Stimulated activated CD4-positive, alpha-beta T cell treated with anti-CD3 and anti-CD28 coated beads, Interleukin-1b, Interleukin-23, amount 100 ng/mL, for 48 hours (primary cell): ENCODE measurements at regions not wholly inside any gene's neighbourhood (a gene's known extent, or its start where the extent isn't known, plus 50 kb on each side); places are given as distances from the start of the nearest gene placed in this dataset.

Experiments used
- DNase-seq: peaks from one replicate; pipeline ENCODE4 v3.0.0-alpha.2; 2020

GRCh38 chr7:92969061-92969460 lies 132.7 kb upstream of the CDK6 start:
- DNase-seq: no peak

GRCh38 chr7:92968502-92968901 lies 132.1 kb upstream of the CDK6 start:
- DNase-seq: no peak

- DNase-seq: no peak
Observed at GRCh38 chr7:92967238-92967637, 130.9 kb upstream of the CDK6 start.

DNA sequence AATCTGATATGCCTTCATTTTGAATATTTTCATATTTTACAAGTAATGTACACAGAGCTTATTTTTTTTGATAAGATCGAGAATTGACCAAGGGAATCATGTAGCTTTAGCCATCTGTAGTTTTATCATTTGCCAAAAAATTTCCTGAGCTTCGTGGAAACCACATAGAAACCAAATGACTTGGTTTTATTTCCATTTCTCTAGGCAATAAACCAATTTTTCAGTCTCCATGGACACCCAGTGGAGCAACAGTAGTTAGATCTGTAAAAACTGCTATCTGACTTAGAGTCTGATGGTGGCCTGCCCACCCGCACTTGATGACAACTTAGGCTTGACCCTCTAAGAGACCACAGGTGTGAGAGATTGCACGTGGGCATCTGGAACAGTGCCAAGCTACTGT lies 127.8 kb upstream of the CDK6 start:
- no peak for DNase-seq

DNA sequence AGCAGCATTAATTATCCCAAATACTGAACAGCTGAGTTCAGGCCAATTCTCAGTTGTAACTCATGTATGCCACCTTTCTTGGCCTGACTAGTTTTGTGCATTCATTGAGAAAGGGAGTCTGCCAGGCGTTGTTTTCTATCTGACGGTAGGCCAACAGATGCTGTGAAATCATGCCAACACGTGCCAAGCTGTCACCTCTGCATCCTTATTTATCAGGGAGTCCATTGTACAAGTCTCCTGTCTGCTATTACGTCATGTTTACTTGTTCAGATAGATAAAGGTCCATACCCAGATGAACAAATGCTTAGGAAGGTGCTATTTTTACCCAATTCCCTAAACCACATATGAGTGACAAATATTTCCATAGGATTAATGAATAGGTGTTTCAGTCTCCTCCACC lies 127.2 kb upstream of the CDK6 start:
- DNase-seq: no peak

DNA sequence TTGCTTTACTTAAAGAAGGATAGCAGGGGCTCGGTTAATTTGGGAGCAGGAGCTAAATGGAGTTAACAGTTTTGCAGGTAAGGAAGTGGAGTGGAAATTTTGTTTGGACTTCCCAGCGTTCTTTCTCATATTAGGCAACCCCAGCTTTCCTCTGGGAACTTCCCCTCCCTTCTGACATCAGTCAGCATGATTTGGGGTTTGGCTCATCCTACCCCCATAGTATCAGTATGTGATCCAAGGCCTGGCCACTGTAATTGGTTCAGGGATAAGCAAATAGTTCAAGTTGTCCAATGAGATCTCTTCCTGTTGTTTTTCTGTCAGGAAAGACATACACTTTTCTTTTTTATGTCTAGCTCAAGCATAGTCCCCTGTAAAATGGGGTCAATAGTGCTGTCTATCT lies 125.6 kb upstream of the CDK6 start:
- DNase-seq: no peak

DNA sequence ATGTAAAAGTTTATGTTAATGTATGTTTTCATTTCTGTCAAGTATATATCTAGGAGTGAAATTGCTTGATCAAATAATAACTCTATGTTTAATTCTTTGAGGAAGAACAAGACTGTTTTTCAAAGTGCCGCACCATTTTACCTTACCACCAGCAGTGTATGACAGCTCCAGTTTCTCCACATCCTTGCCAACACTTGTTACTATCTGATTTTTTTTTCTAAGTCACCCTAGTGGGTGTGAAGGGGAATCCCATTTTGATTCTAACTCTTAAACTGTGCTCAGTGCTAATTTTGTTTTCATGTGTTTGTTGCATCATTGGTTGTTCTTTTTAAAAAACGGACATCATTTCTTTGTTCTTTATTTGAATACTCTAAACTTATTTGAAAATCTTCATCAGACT lies 120.2 kb upstream of the CDK6 start:
- DNase-seq: no peak

GRCh38 chr7:92955081-92955480 lies 118.7 kb upstream of the CDK6 start:
- DNase-seq: peak; percentile 49

- peak; percentile 7 for DNase-seq
Observed at GRCh38 chr7:92953657-92954056, 117.3 kb upstream of the CDK6 start.

GRCh38 chr7:92949748-92950147 lies 113.4 kb upstream of the CDK6 start:
- DNase-seq: no peak

DNA sequence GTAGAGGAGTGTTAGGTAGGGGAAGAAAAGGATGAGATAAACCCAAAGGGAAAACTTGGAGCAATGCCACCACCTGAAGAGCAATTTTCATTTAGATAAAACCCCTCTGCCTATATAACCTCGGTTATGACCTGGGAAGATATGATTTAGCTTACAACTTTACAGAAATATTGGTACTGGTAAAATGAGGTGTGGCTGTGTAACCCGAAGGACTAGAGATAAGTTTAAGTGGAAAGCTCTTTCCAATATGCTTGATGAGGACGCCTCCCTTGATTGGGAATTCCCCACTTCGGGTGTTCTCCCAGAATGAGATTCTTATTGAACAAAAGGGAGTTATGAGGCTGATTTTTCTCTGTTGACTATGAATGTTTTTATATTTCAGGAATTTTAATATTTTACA lies 109.5 kb upstream of the CDK6 start:
- no peak for DNase-seq

DNA sequence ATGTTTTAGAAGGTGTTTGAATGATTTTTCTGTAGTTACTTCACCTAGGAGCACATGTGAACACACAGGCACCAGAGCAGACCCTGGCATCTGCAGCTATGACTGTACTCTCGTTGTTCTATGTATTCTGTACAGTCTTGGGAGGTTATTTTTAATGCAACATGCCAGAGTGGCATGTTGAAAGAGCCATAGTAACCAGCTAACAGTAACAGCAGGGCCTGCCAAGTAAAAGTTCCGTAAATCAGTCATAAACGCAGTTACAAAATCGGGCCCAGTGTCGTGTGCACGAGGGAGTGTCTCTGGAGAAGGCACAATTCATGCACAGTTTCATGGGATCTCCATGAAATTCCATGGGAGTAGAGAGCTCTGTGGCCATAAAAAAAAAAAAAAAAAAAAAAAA lies 108.3 kb upstream of the CDK6 start:
- no peak for DNase-seq

DNA sequence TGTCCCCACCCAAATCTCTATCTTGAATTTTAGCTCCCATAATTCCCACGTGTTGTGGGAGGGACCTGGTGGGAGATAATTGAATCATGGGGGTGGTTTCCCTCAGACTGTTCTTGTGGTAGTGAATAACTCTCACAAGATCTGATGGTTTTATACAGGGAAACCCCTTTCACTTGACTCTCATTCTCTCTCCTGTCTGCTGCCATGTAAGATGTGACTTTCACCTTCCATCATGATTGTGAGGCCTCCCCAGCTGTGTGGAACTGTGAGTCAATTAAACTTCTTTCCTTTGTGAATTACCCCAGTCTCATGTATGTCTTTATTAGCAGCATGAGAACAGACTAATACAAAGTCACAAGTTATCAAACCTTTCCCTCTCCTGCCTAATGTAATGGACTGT lies 106.3 kb upstream of the CDK6 start:
- peak; percentile 7 for DNase-seq

DNA sequence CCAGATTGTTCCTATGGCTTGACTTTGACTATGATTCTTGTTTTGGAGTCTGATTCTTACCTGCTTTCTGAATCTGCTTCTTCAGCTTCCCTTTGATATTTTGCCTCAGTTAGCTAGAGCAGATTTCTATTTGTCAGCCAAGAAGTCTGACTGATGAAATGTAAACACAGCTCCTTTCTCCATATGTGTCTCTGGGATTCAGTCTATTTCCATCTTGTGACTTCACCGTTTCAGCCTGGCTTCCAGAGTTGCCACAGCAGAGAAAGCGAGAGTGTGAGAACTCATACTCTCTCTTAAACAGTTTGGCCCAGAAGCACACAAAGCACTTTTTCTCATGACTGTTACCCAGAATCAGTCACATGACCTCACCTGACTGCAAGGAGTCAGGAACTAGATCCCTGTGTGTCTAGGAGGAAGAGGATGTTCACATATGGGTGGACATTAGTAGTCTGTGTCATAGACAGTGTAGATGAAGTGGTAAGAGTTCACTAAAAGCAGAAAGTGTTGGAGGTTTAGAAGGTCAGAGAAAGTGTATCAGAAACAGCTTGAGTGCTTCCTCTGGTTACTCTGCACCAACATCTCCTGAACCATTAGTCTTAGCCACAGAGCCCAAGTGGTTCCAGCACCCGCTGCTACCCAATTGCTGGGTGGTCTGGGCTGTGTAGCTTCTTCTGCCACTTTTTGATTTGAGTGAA lies 103.4 kb upstream of the CDK6 start:
- no peak for DNase-seq

DNA sequence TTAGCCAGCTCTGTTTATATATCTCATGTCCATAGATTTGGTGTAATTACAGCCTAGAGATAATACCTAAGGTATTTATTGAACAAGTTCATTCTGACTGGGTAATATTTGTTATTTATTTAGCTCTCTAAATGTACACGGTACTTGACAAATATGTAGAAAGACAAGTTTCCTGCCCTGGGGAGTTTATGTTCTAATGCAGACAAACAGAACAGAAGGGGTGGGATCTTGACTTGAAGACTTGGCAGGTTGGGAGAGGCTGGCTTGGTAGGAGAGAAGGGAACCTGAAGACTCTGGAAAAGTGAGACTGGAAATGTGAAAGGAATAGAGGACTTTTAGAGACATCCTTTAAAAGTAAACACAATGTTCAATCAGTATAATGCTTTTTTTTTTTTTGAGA lies 97.7 kb upstream of the CDK6 start:
- DNase-seq: no peak

- no peak for DNase-seq
Observed at GRCh38 chr7:92932450-92932849, 96.1 kb upstream of the CDK6 start.

DNA sequence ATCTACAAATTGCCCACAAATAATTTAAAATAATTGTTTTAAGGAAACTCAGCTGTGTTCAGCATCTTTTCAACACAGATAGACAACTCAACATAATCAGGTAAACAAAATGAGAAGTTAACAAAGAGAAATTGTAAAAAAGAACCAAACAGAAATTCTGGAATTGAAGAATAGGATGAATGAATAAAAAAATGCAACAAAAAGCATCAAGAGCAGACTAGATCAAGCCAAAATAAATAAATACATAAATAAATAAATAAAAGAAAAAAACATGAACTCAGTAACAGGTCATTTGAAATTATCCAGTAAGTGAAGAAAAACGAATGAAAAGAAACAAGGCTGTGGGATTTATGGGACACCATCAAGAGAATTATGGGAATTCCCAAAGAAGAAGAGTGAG lies 94.0 kb upstream of the CDK6 start:
- DNase-seq: no peak

GRCh38 chr7:92926697-92927044 lies 90.3 kb upstream of the CDK6 start:
- DNase-seq: no peak

GRCh38 chr7:92925876-92926696 lies 89.7 kb upstream of the CDK6 start:
- DNase-seq: no peak

- DNase-seq: no peak
Observed at GRCh38 chr7:92924800-92925199, 88.4 kb upstream of the CDK6 start.

DNA sequence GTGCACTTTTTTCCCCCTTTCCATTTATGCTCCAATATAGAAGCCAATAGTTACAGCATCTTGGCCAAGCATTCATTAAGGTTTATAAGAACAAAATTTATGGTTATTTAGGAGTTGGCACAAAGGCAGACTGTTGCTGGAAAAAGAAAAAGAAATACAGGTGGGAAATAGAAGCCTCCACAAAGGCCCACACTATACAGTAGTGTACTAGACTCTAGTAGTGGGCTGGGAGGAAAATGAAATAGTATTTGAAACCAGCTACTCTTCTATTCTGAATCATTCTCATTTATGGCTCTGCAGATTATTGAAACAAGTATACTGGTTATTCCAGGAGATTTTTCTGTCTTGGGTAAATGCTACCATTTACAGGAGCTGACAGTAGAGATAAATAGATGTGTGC lies 80.9 kb upstream of the CDK6 start:
- no peak for DNase-seq

- DNase-seq: no peak
Observed at GRCh38 chr7:92916770-92917224, 80.4 kb upstream of the CDK6 start.

GRCh38 chr7:92915348-92915747 lies 79.0 kb upstream of the CDK6 start:
- no peak for DNase-seq

DNA sequence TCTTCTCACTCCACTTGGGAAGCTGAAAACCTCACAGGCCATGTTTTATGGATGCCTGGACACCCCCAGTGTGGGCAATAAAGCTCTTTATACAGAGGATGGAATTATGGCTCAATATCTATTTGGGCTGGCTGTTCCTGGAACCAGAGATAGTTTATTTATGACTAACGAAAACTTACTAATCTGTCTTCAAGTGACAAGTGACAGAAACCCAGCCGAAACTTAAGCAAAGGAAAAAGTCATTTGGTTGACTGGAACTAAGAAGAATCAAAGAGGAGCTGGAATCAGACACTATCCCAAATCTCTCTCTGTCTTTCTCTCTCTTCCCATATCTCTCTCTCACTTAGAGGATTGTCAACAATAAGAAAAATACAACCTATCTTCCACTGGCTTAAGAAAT lies 78.3 kb upstream of the CDK6 start:
- DNase-seq: no peak

GRCh38 chr7:92913849-92914248 lies 77.5 kb upstream of the CDK6 start:
- DNase-seq: no peak
